ENCODE measurements at regions not wholly inside any gene's neighbourhood (a gene's known extent, or its start where the extent isn't known, plus 50 kb on each side); places are given as distances from the start of the nearest gene placed in this dataset.

DNA sequence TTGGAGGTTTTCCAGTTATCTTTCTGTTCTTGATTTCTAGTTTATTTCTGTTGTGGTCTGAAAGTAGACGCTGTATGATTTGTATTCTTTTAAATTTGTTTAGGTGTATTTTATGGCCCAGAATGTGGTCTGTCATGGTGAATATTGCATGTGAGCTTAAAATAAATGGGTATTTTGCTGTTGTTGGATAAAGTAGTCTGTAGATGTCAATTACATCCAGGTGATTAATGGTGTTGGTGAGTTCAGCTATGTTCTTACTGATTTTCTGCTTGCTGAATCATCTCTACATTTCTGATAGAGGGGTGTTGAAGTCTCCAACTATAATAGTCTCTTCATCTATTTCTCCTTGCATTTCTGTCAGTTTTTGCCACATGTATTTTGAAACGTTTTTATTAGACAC, 383.3 kb upstream of the SGO1 start:
- TF ChIP-seq CEBPB (IDR thresholded peaks at IDR 0.05; ENCODE audit: low read depth, low read length) (no peak), POLR2A (IDR thresholded peaks at IDR 0.05; ENCODE audit: control extremely low read depth in 1 of 2, low read depth in 2 of 2, low read length in 2 of 2) (no peak), CTCF (IDR thresholded peaks at IDR 0.05; ENCODE audit: control extremely low read depth in 1 of 3, insufficient read depth in 1 of 3, low read depth in 1 of 3, low read length in 3 of 3) (no peak), TEAD4 (IDR thresholded peaks at IDR 0.05; ENCODE audit: low read depth, low read length) (no peak), SP4 (IDR thresholded peaks at IDR 0.05; ENCODE audit: low read length) (no peak), SIX5 (IDR thresholded peaks at IDR 0.05; ENCODE audit: low read depth, low read length) (no peak), SUZ12 (IDR thresholded peaks at IDR 0.05; ENCODE audit: low read length) (no peak), NRF1 (IDR thresholded peaks at IDR 0.05; ENCODE audit: low read depth, low read length) (no peak), RAD21 (IDR thresholded peaks at IDR 0.05 in 1 of 2, conservative IDR thresholded peaks at IDR 0.05 in 1 of 2; ENCODE audit: low read depth in 2 of 2, low read length in 2 of 2) (no peak), USF2 (IDR thresholded peaks at IDR 0.05; ENCODE audit: low read length) (no peak)
- TF ChIP-seq, protein P1, sequence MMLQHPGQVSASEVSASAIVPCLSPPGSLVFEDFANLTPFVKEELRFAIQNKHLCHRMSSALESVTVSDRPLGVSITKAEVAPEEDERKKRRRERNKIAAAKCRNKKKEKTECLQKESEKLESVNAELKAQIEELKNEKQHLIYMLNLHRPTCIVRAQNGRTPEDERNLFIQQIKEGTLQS (IDR thresholded peaks at IDR 0.05; ENCODE audit: insufficient read depth, low read depth, low read length): no peak
